HG03095 (cell line): ENCODE measurements at regions not wholly inside any gene's neighbourhood (a gene's known extent, or its start where the extent isn't known, plus 50 kb on each side); places are given as distances from the start of the nearest gene placed in this dataset.

Experiments used
- ATAC-seq: cut with Tn5 transposase; IDR thresholded peaks from one replicate; pipeline ENCODE4 v1.9.1; 2021; ENCODE audit warnings: moderate library complexity; ENCODE audit not compliant: unreplicated experiment

DNA sequence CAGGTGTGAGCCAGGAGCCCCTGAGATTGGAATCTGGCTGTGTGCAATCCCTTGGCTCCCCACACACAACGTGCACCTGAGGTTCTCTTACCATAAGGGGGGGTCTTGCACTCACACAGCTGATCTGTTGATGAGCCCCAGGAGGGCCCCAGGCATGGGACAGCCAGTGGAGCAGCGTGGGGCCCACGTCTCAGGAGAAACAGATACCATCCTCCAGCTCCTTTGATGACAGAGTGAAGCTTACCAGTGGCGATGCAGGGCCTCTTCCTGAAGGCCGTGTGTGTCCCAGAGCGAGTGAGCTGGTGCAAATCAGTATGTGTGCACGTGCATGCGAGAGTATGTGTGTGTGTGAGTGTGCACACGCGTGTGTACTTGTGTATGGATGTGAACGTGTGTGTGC lies 287.4 kb downstream of the IRX1 start:
- no peak for ATAC-seq

DNA sequence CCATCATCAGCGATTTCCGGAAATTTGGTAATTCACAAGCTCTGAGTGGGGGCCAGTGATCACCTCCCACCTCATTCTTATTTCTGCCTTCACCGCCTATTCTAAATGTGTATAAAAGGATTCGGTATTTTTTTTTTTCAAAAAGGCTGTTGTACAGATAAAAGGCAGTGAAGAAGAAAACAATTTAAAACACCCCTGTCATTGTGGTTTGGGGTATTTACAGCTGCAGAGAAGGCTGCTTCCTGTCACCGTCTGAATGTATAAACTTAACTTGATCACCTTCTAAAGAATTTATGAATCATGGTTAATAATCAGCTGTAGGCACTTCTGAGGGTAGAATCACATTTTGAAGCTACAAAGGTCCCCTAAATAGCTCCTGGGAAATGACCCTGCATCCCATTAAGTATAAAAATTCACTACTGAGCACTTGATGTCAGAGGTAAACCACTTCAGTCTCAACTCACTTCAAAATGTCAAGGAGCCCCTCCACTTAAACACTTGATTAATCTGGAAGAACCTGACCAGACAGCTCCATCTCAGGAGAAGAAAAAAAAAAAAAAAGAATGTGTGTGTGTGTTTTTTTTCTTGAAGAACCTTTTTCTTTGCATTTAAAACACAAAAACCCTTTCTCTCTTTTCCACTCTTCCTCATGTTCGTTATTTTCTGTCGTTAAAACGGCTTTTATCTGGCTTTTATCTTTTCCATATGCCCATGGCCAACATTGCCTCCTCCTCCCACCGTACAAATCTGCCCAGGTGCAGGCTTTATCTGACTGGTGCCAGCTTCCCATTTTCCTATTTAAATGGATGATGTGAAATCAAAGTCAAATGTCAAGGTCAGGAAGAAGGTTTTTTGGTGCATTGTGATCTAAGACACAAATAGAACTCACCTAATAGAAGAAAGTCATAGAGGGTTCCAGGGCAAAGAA lies 291.2 kb downstream of the IRX1 start:
- ATAC-seq, result no peak

DNA sequence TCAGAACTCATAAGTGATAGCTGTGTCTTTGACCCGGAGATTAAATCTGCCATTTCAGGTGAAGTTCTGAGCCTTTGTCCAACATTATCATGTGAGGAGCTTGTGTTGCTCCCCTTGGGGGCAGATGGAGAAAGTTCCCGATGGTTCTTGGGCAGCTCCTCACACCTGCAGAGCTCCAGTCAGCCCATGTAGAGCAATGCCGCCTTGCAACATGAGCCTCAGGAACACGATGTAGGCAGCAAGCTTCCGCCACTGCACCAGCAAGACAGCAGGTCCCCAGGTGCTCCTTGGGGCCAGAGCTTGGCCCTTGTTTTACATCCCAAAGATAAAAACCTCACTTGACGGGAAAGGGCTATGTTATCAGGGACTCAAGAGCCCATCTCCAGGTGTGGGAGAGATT lies 292.7 kb downstream of the IRX1 start:
- ATAC-seq, result no peak

DNA sequence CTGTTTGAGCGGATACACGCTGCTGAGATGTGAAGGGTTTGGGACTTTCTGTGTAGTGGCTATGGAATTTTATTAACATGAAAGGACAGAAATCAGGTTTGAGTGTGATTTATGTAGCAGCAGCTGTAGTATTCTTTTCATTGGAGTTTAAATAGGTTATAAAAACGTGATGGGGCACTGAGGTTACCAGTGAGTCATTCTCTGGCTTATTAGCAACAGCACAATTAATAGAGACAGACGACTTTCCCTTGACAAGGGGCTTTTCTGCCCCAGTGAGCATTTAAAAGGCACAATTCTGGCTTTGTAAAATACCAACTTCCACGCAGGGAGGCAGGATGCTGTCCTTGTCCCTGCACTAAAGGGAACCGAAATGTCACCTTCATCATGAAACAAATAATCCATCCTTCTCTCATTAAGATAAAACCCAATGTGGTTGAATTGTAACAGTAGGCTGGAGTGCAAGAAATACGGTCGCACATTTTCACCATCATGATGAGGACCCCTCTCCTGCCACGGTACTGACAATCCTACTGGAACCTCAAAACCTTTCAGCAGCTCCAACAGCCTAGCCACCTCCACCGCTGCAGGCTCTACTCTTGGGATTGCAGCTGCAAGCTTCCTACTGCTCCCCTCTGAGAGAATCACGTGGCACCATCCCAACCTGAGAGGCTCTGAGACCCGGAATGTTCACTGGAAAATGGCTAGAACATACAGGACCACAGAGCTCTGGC lies 293.9 kb downstream of the IRX1 start:
- ATAC-seq, result no peak

DNA sequence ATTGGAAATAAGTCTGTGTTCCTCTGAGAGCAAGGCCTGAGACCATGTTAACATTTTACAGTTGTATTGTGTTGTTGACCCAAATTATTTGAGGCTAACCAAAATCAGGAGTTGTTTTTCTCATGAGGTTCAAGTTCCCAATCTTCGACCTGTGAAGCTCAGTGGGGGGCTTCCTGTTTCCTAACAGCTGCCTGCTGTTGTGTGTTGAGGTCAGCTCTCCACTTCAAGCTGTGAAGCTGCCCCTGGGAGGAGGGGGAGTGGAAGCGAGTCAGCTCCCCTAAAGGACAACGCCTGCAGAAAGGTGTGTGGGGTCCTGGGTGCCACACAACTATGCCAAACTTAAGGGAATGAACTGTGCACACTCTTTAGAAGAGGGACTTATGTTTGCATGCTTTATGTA lies 295.5 kb downstream of the IRX1 start:
- ATAC-seq, result no peak

DNA sequence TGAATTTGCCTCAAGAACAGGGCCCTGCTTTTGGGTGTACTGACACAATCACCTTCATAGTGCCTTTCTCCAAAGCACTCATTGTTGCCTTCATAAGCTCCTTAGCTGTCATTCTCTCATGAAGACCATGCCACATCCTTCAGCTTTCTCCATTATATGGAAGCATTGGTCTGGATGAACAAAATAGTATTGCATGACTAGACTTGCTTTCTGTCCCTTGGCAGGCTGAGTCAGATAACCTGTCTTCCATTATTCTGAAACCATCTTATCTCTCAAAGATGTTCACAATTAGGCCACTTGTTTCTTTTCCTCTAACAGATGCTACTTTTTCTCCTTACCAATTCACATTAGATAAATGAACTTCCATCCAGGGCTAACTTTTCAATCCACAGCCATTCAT lies 297.9 kb downstream of the IRX1 start:
- ATAC-seq, result no peak

DNA sequence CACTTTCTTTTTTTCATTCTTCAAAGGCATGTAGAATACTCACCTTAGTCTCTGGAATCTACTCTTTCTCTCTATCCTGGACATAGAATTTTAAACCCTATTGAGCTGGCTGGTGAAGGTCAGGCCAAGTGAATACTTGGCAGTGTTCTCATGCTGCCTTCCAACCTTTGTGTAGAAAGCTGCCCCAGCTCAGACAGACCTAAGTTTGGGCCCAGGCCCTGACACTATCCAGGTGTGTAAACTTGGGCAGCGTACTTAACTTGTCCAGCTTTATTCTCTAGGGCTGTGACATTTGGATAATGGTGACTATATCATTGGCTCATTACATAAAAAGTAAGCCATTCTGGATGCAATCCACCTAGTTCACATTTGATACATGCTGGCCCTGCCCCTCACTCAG lies 298.3 kb downstream of the IRX1 start:
- ATAC-seq, result no peak

DNA sequence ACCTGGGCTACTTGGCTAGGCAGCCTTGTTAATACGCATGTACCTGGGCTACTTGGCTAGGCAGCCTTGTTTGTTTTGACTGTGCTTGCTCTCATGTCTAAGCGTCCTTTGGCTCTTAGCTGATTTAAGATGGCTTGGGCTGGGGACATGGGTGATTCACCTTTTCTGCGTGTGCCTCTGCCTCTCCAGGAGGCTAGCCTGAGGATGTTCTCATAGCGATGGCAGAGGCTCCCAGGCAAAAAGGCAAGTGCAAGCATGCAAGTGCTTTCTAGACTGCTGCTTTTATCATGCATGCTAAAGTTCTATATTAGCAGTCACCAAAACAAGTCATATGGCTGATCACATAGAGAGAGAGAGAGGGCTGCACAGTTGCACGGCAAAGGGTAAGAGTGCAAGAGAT lies 300.5 kb downstream of the IRX1 start:
- no peak for ATAC-seq

DNA sequence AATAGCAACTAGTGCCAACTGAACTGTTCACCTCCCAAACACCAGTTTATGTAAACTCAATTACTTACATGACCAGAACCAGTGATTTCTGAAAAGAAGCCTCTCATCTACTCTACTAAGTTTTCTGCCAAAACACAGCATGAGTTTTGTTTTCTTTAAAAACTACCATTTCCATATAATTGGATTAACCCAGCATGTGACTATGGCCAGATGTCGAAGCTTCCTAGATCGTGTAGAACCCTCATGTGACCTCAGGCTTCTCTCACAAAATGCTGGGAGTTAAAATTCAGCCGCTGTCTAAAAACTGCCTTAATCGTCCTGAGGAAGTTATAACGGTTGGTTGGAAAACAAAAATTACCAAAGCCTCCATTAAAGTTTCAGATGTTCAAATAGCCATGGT lies 303.5 kb downstream of the IRX1 start:
- ATAC-seq, result no peak

DNA sequence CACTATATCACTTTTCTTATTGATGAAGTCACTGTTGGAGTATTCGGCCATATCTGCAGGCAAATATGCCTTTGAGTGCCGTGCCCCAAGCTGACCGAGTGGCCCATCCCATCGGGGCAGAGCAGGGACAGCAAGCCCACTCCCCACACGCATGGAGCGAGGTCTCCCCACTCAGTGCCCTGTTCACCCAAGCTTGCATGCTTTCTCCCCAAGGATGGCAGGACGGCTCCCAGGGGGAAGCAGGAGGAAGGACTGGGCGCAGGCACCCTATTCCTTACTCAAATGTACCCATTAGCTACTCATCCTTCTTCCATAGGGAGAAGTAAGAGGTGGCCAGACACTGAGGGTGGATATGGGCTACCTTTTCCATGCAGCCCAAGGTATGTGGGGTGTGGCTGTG lies 309.0 kb downstream of the IRX1 start:
- no peak for ATAC-seq

DNA sequence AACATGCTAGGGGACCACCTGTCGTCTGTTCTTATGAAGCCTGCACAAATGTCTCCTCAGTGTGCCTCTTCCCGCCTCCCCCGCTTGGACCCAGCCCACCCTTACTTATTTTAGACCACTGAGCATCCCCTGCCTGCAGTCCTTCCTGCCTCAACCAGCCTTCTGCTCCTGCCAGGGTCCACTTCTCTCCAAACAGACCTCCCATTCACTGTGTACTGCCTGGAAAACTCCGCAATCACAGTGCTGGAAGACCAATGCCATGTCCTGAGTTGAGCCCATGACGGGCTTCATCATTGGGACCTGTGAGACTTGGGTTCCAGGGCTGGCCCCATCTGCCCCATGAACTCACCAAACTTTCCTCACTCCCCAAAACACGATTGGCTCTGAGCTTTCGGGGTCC lies 309.4 kb downstream of the IRX1 start:
- no peak for ATAC-seq

DNA sequence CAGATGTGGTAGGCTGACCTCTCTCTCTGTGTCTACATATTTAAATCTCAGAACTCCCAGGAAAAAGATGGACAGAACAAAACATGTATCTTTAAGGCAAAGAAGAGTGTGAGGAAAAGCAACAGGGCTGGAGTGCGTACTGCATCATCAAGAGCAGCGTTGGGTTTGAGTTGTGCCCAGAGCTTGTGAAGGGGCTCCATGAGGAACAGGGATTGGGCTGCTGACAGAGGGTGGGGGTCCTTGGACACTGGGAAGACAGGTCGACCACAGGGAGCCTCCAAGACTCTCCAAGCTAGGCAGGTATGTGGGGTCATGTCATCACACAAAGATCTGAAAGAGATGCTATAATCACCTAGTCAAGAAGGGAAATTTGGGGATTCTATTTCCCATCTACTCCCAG lies 309.9 kb downstream of the IRX1 start:
- no peak for ATAC-seq

DNA sequence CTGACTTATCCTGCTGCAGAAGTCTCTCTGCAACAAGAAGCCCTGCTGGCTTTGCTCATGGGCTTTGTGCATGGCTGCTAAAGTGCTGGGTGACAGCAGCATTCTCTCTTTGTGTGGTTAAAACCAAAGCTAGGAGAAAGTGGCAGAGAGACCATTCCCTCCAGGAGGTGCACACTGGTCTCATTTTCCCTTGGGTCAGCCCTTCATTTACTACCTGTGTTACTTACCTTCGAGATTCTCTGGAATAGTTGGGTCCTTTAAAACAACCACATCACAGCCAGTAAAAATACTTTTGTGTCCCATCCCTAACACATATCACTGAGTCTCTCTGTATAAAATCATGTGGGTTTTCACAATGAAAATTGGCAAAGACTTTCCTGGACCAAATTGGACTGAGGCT lies 315.5 kb downstream of the IRX1 start:
- ATAC-seq, result no peak

DNA sequence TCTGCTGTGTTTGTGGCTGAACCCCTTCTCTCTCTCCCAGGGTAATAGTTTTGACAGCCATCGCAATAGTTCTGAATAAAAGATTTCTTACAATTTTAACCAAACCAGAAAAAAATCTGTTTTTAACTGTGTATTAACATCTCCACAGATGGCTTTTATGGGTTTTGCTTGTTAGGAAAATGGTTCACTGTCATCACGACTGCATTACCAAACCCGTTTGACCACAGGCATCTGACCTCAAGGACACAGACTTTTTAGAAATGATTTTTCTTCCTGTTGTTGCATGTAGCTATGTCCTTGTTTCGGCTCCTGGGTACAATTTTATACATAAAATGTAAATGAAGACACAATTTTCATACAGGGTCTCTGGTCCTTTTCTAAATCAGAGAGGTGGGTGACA lies 316.1 kb downstream of the IRX1 start:
- no peak for ATAC-seq

DNA sequence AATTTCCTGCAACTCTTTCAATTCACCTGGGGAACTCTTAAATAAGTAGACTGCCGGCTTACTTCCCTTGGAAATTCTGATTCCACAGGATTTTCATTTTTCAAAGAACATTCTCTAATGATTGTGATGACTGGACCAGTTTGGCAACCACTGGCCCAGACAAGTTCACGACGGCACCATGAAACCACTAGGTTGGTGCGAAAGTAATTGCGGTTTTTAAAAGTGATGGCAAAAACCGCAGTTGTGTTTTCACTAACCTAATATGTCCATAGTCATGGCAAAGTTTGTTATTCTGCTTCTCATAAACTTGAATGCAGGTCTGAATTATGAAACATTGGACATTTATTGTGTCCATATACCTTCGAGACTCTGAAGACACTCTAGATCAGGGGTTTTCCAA lies 317.2 kb downstream of the IRX1 start:
- no peak for ATAC-seq

DNA sequence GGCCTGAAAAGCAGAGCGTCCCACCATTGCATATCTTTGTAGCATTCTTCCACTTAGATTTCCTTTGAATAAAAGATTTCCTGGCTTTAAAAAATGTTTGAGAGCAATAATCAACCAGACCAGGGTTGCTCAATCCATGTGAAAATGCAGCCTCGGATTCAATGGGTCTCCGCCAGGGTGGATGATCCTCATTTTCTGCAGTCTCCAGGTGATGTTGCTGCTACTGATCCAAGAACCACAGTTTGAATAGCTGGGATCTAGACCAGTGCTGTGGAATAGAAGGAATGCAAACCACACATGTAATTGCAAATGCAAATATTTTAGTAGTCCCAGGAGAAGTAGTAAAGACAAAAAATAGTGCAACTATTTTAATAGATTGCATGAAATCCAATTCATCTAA lies 317.6 kb downstream of the IRX1 start:
- no peak for ATAC-seq

DNA sequence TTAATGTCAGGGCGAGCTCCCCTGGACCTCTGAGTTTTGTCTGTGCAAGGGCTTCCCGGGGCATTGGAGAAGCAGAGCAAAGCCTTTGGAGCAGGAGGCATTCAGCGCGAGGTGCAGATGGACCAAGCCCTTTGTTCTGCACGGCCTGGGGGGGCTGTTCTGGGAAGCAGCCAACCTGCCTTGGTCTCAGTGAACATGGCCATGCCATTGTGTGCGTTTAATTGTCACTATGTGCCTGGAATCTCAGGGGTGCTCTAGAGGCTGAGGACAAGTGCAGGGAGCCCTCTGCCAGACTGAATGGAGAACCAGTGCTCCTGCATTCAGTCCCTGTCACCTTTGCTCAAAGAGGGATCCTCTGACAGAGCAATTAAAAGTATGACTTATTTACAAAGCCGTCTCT lies 329.4 kb downstream of the IRX1 start:
- no peak for ATAC-seq

DNA sequence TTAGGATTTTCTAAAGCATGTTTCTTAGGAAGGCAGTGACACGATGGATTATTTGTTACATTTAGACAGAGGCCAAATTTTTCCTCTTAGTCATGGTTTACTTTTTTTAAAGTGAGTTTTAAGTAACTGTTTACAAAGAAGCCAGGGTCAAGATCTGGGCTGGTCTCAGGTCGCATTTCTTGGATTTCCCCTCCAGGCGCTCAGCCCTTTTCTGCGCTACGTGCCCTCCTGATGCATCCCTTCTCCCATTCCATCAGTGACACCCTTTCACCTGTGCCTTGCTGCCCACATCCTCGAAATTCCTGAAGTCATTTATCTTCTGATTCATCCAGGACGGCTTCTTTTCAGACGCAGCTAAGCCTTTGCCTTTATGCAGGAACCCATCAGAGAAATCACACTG lies 330.3 kb downstream of the IRX1 start:
- no peak for ATAC-seq

DNA sequence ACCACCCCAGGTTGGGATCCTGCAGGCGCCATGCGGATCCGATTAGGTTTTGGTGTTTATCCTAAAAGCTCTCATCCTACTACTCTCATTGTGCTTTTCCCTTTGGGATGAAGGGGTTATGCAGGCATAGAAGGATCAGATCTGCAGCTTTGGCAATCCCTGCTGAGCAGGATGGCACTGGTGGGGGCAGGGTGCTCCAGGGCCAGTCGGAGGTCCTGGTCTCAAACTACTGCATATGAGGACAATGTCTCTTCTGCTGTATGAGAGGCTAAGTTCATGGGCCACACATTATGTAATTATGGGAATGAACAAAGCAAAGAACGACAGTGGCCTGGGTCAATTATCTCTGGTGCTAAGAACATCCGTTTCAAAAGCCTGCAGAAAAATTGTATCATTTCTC lies 334.2 kb downstream of the IRX1 start:
- ATAC-seq, result no peak

DNA sequence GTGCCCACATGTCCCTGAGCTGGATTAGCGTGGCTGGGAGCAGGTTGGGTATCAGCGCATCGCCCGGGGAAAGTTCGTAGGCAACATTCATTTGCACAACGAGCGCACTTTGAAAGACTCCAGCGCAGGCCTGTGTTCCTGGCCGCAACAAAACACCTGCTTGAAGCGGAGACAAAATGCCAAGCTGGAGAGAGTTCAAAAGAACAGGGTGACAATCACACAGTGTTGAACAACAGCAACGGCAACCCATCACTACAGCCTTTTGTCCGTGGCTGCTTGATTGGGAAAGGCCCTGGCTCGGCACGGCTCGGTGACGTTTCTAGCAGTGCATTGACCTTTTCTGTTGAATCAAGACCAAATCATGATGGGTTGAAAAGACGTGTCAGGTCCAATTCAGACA lies 336.3 kb downstream of the IRX1 start:
- ATAC-seq, result no peak

DNA sequence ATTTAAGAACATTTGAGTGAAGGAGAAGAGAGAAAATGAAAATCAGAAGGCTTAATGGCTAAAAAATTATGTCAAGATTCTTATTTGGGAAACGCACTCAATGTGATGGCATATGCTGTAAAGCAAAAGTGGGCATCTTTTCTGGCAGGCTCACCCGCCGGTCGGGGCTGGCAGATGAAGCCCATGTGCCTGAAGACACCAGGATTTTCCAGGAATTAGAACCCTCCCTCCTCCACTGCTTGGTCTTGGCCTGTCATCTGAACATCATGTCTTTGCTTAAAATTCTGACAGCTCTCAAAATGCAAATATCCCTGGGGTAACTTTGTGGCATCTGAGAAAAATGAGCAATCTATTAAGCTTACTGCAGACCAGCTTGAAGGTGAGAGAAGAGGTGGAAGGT lies 337.9 kb downstream of the IRX1 start:
- no peak for ATAC-seq

DNA sequence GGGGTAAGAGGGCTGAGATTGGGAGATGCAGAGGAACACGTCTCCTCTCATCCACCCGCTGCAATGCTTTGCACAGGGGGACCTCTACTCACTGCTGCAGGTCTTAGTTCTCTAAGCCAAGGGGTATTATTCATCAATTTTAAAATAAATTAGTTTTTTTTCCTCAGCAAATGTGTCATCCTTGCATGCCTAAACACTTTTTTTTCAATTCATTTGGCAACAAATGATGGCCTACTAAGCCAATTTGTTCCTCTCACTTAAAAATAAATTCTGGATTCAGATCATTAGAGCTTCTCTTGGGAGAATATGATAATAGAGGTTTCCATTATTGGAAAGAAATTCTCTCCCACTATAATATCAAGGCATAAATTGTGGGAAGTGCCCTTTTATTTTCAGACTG lies 338.3 kb downstream of the IRX1 start:
- no peak for ATAC-seq
